HepG2 (cell line): ENCODE measurements at regions not wholly inside any gene's neighbourhood (a gene's known extent, or its start where the extent isn't known, plus 50 kb on each side); places are given as distances from the start of the nearest gene placed in this dataset.

ENCODE experiments used
- ATAC-seq: fragments of 200-7000 bp; cut with Tn5 transposase; 3 replicates; pipeline ENCODE4 v1.9.1; 2020; ENCODE audit warnings: mild to moderate bottlenecking, moderate library complexity
- BruUV-seq: library from RNA; stranded (reverse); fragments of 400-500 nt; replicated peaks from 2 replicates; lab custom pipeline; 2021; lab: Mats Ljungman, UMichigan
- CTCF ChIA-PET: fragments of 300-600 bp; formaldehyde crosslinking; extraction: SDS; loops from one replicate; lab custom pipeline; 2021; ENCODE audit warnings: low total read pairs, inconsistent platforms, low intra/inter-chr PET ratio; lab: Yijun Ruan, JAX
- POLR2A ChIA-PET: fragments of 350-600 bp; sonication (Branson Sonifier 250); formaldehyde crosslinking; loops from one replicate; lab custom pipeline; 2020; ENCODE audit warnings: antibody characterized with exemption, inconsistent platforms; lab: Yijun Ruan, JAX
- DNase-seq: peaks from one replicate; pipeline ENCODE4 v3.0.0-alpha.2; 2015; ENCODE audit warnings: low spot score
- FAIRE-seq: peaks from 3 replicates; lab custom pipeline; 2011; peaks lifted over from hg19 to GRCh38; lab: Jason Lieb, UNC
- H2AFZ ChIP-seq: one replicate; pipeline ENCODE4 v1.6.1; 2011; ENCODE audit warnings: low read length, inconsistent platforms
- H3K27ac ChIP-seq: fragments of 300-600 bp; 3 replicates; pipeline ENCODE4 v1.8.0; 2011; ENCODE audit warnings: mixed run types, mild to moderate bottlenecking, mixed read lengths, low read length, inconsistent platforms; ENCODE audit not compliant: insufficient read depth; ENCODE audit errors: extremely low read length
- H3K27me3 ChIP-seq, 2 experiments: fragments of 200-600 bp in 1 of 2; 2 replicates in 1 of 2; 3 replicates in 1 of 2; pipeline versions ENCODE4 v1.6.0 to v1.8.0; 2011; ENCODE audit warnings: low read length in 2 of 2, mild to moderate bottlenecking in 2 of 2, moderate library complexity in 2 of 2, inconsistent platforms in 1 of 2; ENCODE audit not compliant: insufficient read depth in 2 of 2, control insufficient read depth in 1 of 2
- H3K36me3 ChIP-seq, 2 experiments: fragments of 200-600 bp in 1 of 2; replicated peaks in 1 of 2; 2 replicates in 1 of 2; 3 replicates in 1 of 2; pipeline versions ENCODE4 v1.5.1 to v1.8.0; 2011; ENCODE audit warnings: low read length in 2 of 2, inconsistent platforms in 1 of 2; ENCODE audit not compliant: insufficient read depth in 2 of 2, control insufficient read depth in 1 of 2
- H3K4me1 ChIP-seq: 2 replicates; pipeline ENCODE4 v1.5.1; 2012; ENCODE audit warnings: low read length, inconsistent platforms; ENCODE audit not compliant: insufficient read depth
- H3K4me2 ChIP-seq: 2 replicates; pipeline ENCODE4 v1.6.0; 2011; ENCODE audit warnings: low read depth, low read length, inconsistent platforms
- H3K4me3 ChIP-seq, 3 experiments: fragments of 200-600 bp in 1 of 3; sonication (generic), shearing (Covaris generic) in 1 of 3; replicated peaks in 1 of 3; 2 replicates each; pipeline ENCODE4 v1.5.1; 2011 to 2016; ENCODE audit warnings: low read length in 3 of 3, inconsistent platforms in 2 of 3, low read depth in 2 of 3, mild to moderate bottlenecking in 2 of 3, control low read depth in 1 of 3, mixed read lengths in 1 of 3; ENCODE audit not compliant: insufficient read depth in 1 of 3
- H3K79me2 ChIP-seq: one replicate; pipeline ENCODE4 v1.6.1; 2011; ENCODE audit warnings: low read length, inconsistent platforms; ENCODE audit not compliant: insufficient read depth
- H3K9ac ChIP-seq: 2 replicates; pipeline ENCODE4 v1.6.0; 2011; ENCODE audit warnings: mild to moderate bottlenecking, low read depth, low read length, inconsistent platforms; ENCODE audit not compliant: insufficient read depth
- H3K9me3 ChIP-seq: 2 replicates; pipeline ENCODE4 v1.5.1; 2012; ENCODE audit warnings: mild to moderate bottlenecking, low read length
- H4K20me1 ChIP-seq: 2 replicates; pipeline ENCODE4 v1.6.0; 2011; ENCODE audit warnings: inconsistent platforms, mild to moderate bottlenecking, low read length, moderate library complexity; ENCODE audit not compliant: insufficient read depth
- CENPX ChIP-seq: sonication (generic); formaldehyde crosslinking; IDR thresholded peaks from 2 replicates; pipeline ENCODE4 v1.9.0; 2021; ENCODE audit warnings: mild to moderate bottlenecking, missing genetic modification reagents, moderate library complexity
- FOSL1 ChIP-seq: sonication (generic); formaldehyde crosslinking; IDR thresholded peaks from 2 replicates; pipeline ENCODE4 v1.9.0; 2021; ENCODE audit warnings: missing genetic modification reagents, borderline replicate concordance
- NR2F2 ChIP-seq: IDR thresholded peaks from 2 replicates; pipeline ENCODE4 v1.6.1; 2012; ENCODE audit warnings: low read depth, inconsistent platforms, borderline replicate concordance
- POLR2G ChIP-seq: fragments of 200-400 bp; formaldehyde crosslinking; IDR thresholded peaks from 2 replicates; pipeline ENCODE4 v1.6.1; 2018; ENCODE audit warnings: mild to moderate bottlenecking, low read depth, low read length, moderate library complexity
- RARA ChIP-seq: IDR thresholded peaks from 2 replicates; pipeline ENCODE4 v1.6.1; 2016; ENCODE audit warnings: missing genetic modification reagents, missing compliant biosample characterization
- SRSF9 ChIP-seq: fragments of 200-400 bp; formaldehyde crosslinking; IDR thresholded peaks from 2 replicates; pipeline ENCODE4 v1.6.1; 2018; ENCODE audit warnings: borderline replicate concordance, mild to moderate bottlenecking, low read depth, low read length; ENCODE audit not compliant: insufficient read depth, poor library complexity, severe bottlenecking
- YEATS4 ChIP-seq: sonication (generic); formaldehyde crosslinking; IDR thresholded peaks from 2 replicates; pipeline ENCODE4 v1.4.0; 2020; ENCODE audit warnings: missing genetic modification reagents, borderline replicate concordance
- ZBTB1 ChIP-seq: sonication (generic); formaldehyde crosslinking; IDR thresholded peaks from 2 replicates; pipeline ENCODE4 v1.4.0; 2020; ENCODE audit warnings: missing genetic modification reagents, borderline replicate concordance
- ZMYM2 ChIP-seq: sonication (generic); formaldehyde crosslinking; IDR thresholded peaks from 2 replicates; pipeline ENCODE4 v1.8.0; 2022; ENCODE audit warnings: mild to moderate bottlenecking, missing genetic modification reagents
- ZNF263 ChIP-seq: sonication (generic); formaldehyde crosslinking; IDR thresholded peaks from 2 replicates; pipeline ENCODE4 v1.4.0; 2020; ENCODE audit warnings: missing genetic modification reagents
- ZNF367 ChIP-seq: sonication (generic); formaldehyde crosslinking; IDR thresholded peaks from 2 replicates; pipeline ENCODE4 v1.4.0; 2020; ENCODE audit warnings: missing genetic modification reagents, borderline replicate concordance
- ZNF383 ChIP-seq: sonication (generic); formaldehyde crosslinking; IDR thresholded peaks from 2 replicates; pipeline ENCODE4 v1.4.0; 2020; ENCODE audit warnings: missing genetic modification reagents, mild to moderate bottlenecking, borderline replicate concordance
- ZNF792 ChIP-seq: IDR thresholded peaks from 2 replicates; pipeline ENCODE4 v1.6.1; 2016
- WGBS: methylation state at CpG from one replicate; pipeline ENCODE4 v1.1.6; 2017; ENCODE audit warnings: low lambda C conversion rate; 5-methylcytosine and 5-hydroxymethylcytosine counted together
- in situ Hi-C: cut with HindIII; loops from 2 replicates; pipeline ENCODE4 v1.10.0; 2017; ENCODE audit warnings: low pct_unique_long_range_greater_than_20kb; ENCODE audit not compliant: extremely low pct_ligation_motif_present
- intact Hi-C: fragments of 100-400 bp; cut with micrococcal nuclease; formaldehyde crosslinking; loops from one replicate; pipeline ENCODE4 v1.10.0; 2022; ENCODE audit not compliant: unreplicated experiment
- TF ChIP-seq, protein P1 (sequence below): sonication (generic); formaldehyde crosslinking; IDR thresholded peaks from 2 replicates; pipeline ENCODE4 v1.8.1; 2023; ENCODE audit warnings: mild to moderate bottlenecking, missing genetic modification reagents, borderline replicate concordance

DNA sequence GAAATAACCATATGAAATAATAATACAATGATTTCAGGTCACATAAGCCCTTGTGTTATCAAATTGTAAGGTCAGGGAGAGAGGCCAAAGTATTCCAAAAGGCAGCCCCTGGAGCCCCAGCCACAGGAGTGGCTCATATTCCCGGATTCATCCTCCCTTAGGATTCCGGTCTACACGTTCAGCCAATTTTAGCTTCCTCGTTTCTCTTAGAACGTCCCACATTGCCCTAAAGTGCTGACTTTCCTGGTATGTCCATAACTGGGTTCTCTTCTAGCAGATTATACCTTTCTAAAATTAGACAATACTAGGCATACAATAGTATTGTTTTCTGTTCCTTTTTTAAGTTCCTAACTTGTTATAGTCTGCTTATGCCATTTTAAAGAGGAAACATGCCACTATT lies 192.7 kb upstream of the NOX3 start:
- POLR2A ChIA-PET = no interaction called here
- intact Hi-C loops = no loop called here
- no TSS peak for BruUV-seq
- Histone ChIP-seq H3K27ac (no peak overlapping the region), H3K4me3 (no peak overlapping the region), H3K27me3 (no peaks in the 10 kb centered on the region; a peak in 1 of 5 replicates), H3K9ac (no peak overlapping the region), H3K79me2 (no peaks in the 10 kb centered on the region), H3K36me3 (no peaks in the 10 kb centered on the region), H3K9me3 (no peaks in the 10 kb centered on the region), H3K4me2 (no peak overlapping the region), H3K4me1 (no peaks in the 10 kb centered on the region), H4K20me1 (no peaks in the 10 kb centered on the region), H2AFZ (no peak overlapping the region)
- TF ChIP-seq RARA (CRISPR knock-in tag) (no peak), NR2F2 (no peak), ZBTB1 (CRISPR knock-in tag) (no peak), SRSF9 (no peak), ZNF383 (CRISPR knock-in tag) (no peak), CENPX (CRISPR knock-in tag) (no peak), POLR2G (no peak), ZNF367 (CRISPR knock-in tag) (no peak), ZMYM2 (CRISPR knock-in tag) (no peak), FOSL1 (CRISPR knock-in tag) (no peak), YEATS4 (no peak), ZNF263 (CRISPR knock-in tag) (no peak), ZNF792 (CRISPR knock-in tag) (no peak)
- TF ChIP-seq, protein P1, sequence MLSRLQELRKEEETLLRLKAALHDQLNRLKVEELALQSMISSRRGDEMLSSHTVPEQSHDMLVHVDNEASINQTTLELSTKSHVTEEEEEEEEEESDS (CRISPR knock-in tag) = no peak
- no peak for ATAC-seq
- DNase-seq = no peak
- no peak for FAIRE-seq
- WGBS = 26% methylated on average over 5 of the region's 5 CpGs
- CTCF ChIA-PET = no interaction called here
- in situ Hi-C loops = no loop called here
